HEK293 (cell line): ENCODE measurements at regions not wholly inside any gene's neighbourhood (a gene's known extent, or its start where the extent isn't known, plus 50 kb on each side); places are given as distances from the start of the nearest gene placed in this dataset.
"Not testable (repeated sequence)": the region's sequence is repeated elsewhere in the genome, so short reads cannot be mapped to it uniquely, and the experiment has no call there.

ENCODE experiments used
- CTCF ChIA-PET: fragments of 350-600 bp; formaldehyde crosslinking; extraction: SDS; loops from one replicate; lab custom pipeline; 2021; ENCODE audit warnings: antibody characterized with exemption; lab: Yijun Ruan, JAX
- POLR2A ChIA-PET: fragments of 300-600 bp; formaldehyde crosslinking; extraction: SDS; loops from one replicate; lab custom pipeline; 2020; ENCODE audit warnings: antibody characterized with exemption, inconsistent platforms; lab: Yijun Ruan, JAX
- H3K27ac ChIP-seq: fragments of 200-500 bp; sonication (Bioruptor generic); 2 replicates; pipeline ENCODE4 v1.5.1; 2014; ENCODE audit warnings: low read depth, low read length, control low read depth, inconsistent platforms; ENCODE audit errors: extremely low read depth
- H3K36me3 ChIP-seq, 2 experiments: fragments of 200-500 bp in 1 of 2; sonication (Bioruptor generic) in 1 of 2; 1 replicate in 1 of 2; 2 replicates in 1 of 2; pipeline ENCODE4 v1.5.1; 2014 to 2017; ENCODE audit warnings: inconsistent platforms in 2 of 2, low read length in 2 of 2; ENCODE audit not compliant: control insufficient read depth in 2 of 2, insufficient read depth in 1 of 2
- H3K4me1 ChIP-seq: fragments of 200-500 bp; sonication (Bioruptor generic); 2 replicates; pipeline ENCODE4 v1.5.1; 2014; ENCODE audit warnings: mild to moderate bottlenecking, low read length, inconsistent platforms; ENCODE audit not compliant: control insufficient read depth, insufficient read depth
- H3K4me3 ChIP-seq: 2 replicates; pipeline ENCODE4 v1.5.1; 2011; ENCODE audit warnings: low read depth, mild to moderate bottlenecking, control low read depth, low read length, moderate library complexity
- H3K9me3 ChIP-seq: fragments of 200-500 bp; sonication (Bioruptor generic); 2 replicates; pipeline ENCODE4 v1.5.1; 2014; ENCODE audit warnings: low read depth, low read length, inconsistent platforms; ENCODE audit not compliant: control insufficient read depth, insufficient read depth
- KLF8 ChIP-seq: fragments of 450-650 bp; formaldehyde crosslinking; IDR thresholded peaks from 2 replicates; pipeline ENCODE4 v1.5.1; 2016; ENCODE audit warnings: missing biosample characterization, missing genetic modification characterization
- OSR2 ChIP-seq: fragments of 450-650 bp; formaldehyde crosslinking; IDR thresholded peaks from 2 replicates; pipeline ENCODE4 v1.5.1; 2016; ENCODE audit warnings: missing biosample characterization, missing genetic modification characterization
- ZBTB20 ChIP-seq: fragments of 450-650 bp; formaldehyde crosslinking; IDR thresholded peaks from 2 replicates; pipeline ENCODE4 v1.5.1; 2016; ENCODE audit warnings: missing biosample characterization, missing genetic modification characterization
- ZBTB8A ChIP-seq: fragments of 450-650 bp; formaldehyde crosslinking; IDR thresholded peaks from 2 replicates; pipeline ENCODE4 v1.5.1; 2016; ENCODE audit warnings: missing biosample characterization, missing genetic modification characterization
- ZFP3 ChIP-seq: fragments of 450-650 bp; formaldehyde crosslinking; IDR thresholded peaks from 2 replicates; pipeline ENCODE4 v1.5.1; 2016; ENCODE audit warnings: low read depth, missing biosample characterization, missing genetic modification characterization
- ZIC2 ChIP-seq: fragments of 450-650 bp; formaldehyde crosslinking; IDR thresholded peaks from 2 replicates; pipeline ENCODE4 v1.5.1; 2016; ENCODE audit warnings: missing biosample characterization, missing genetic modification characterization
- ZNF133 ChIP-seq: fragments of 450-650 bp; formaldehyde crosslinking; IDR thresholded peaks from 2 replicates; pipeline ENCODE4 v1.5.1; 2016; ENCODE audit warnings: missing biosample characterization, missing genetic modification characterization
- ZNF433 ChIP-seq: fragments of 450-650 bp; formaldehyde crosslinking; IDR thresholded peaks from 2 replicates; pipeline ENCODE4 v1.5.1; 2016; ENCODE audit warnings: missing biosample characterization, missing genetic modification characterization, low read depth
- ZNF521 ChIP-seq: fragments of 450-650 bp; formaldehyde crosslinking; IDR thresholded peaks from 2 replicates; pipeline ENCODE4 v1.5.1; 2017; ENCODE audit warnings: missing biosample characterization, mild to moderate bottlenecking, missing genetic modification characterization
- ZNF561 ChIP-seq: fragments of 450-650 bp; IDR thresholded peaks from 2 replicates; pipeline ENCODE4 v1.5.1; 2018; ENCODE audit warnings: missing biosample characterization, missing genetic modification characterization, borderline replicate concordance
- ZNF658 ChIP-seq: fragments of 450-650 bp; formaldehyde crosslinking; IDR thresholded peaks from 2 replicates; pipeline ENCODE4; 2016; ENCODE audit warnings: missing biosample characterization, missing genetic modification characterization
- ZNF785 ChIP-seq: fragments of 450-650 bp; formaldehyde crosslinking; IDR thresholded peaks from 2 replicates; pipeline ENCODE4 v1.5.1; 2016; ENCODE audit warnings: missing biosample characterization, missing genetic modification characterization
- ZNF792 ChIP-seq: fragments of 450-650 bp; formaldehyde crosslinking; IDR thresholded peaks from 2 replicates; pipeline ENCODE4 v1.5.1; 2016; ENCODE audit warnings: missing biosample characterization, missing genetic modification characterization
- ZNF843 ChIP-seq: fragments of 450-650 bp; formaldehyde crosslinking; IDR thresholded peaks from 2 replicates; pipeline ENCODE4 v1.5.1; 2016; ENCODE audit warnings: missing biosample characterization, missing genetic modification characterization
- TF ChIP-seq, protein P1 (sequence below): fragments of 450-650 bp; formaldehyde crosslinking; IDR thresholded peaks from 2 replicates; pipeline ENCODE4 v1.5.1; 2016; ENCODE audit warnings: missing biosample characterization, missing genetic modification characterization, low read depth
- TF ChIP-seq, protein P2 (sequence below): fragments of 450-650 bp; formaldehyde crosslinking; IDR thresholded peaks from 2 replicates; pipeline ENCODE4 v1.5.1; 2016; ENCODE audit warnings: missing biosample characterization, missing genetic modification characterization

DNA sequence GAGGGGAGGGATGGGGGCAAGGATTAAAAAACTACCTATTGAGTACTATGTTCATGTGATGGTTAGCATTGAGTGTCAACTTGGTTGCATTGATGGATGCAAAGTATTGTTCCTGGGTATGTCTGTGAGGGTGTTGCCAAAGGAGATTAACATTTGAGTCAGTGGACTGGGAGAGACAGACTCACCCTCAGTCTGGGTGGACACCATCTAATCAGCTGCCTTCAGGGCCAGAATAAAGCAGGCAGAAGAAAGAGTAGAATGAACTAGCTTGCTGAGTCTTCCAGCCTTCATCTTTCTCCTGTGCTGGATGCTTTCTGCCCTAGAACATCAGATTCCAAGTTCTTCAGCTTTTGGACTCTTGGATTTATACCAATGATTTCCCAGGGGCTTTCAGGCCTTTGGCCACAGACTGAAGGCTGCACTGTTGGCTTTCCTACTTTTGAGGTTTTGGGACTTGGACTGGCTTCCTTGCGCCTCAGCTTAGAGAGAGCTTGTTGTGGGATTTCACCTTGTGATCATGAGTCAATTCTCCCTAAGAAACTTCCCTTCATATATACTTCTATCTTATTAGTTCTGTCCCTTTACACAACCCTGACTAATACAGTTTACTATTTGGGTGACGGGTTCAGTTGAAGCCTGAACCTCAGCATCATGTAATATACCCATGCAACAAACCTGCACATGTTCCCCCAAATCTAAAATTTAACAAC, 70.2 kb downstream of the MTNR1B start:
- ChIA-PET CTCF (no interaction called here), POLR2A (no interaction called here)
- H3K27ac ChIP-seq = no peak overlapping the region
- no peak for TF ChIP-seq ZFP3 (tag by site-specific recombination)
- TF ChIP-seq ZNF658 = no peak
- no peak for TF ChIP-seq ZNF785 (tag by site-specific recombination)
- TF ChIP-seq ZNF521 (tag by site-specific recombination) = no peak
- no peak for TF ChIP-seq ZNF843 (tag by site-specific recombination)
- TF ChIP-seq ZBTB20 (tag by site-specific recombination) = no peak
- no peak for TF ChIP-seq ZNF792 (tag by site-specific recombination)
- TF ChIP-seq ZNF433 = no peak
- no peak for TF ChIP-seq KLF8 (tag by site-specific recombination)
- no peaks in the 10 kb centered on the region for H3K9me3 ChIP-seq
- H3K36me3 ChIP-seq = no peaks in the 10 kb centered on the region
- H3K4me1 ChIP-seq = no peaks in the 10 kb centered on the region
- H3K4me3 ChIP-seq = no peak overlapping the region

DNA sequence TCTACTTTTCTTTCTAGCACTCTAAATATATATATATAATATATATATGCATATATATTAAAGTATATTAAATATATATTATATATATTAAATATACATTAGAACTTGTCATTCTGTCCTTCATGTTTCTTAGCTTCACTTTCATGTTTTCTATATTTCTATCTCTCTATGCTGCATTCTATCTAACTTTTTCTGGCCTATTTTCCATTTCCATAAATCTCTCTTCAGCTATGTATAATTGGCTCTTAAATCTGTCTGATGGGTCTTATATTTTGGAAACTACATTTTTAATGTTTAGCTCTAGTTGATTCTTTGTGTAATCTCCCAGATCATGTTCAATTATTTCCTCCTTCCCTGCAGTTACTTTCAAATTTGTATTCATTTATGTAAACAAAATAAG, 72.2 kb downstream of the MTNR1B start:
- no peaks in the 10 kb centered on the region for H3K9me3 ChIP-seq
- POLR2A ChIA-PET = no interaction called here
- peak; percentile 38; the same call in 1 of the 2 replicates for TF ChIP-seq ZNF133 (tag by site-specific recombination)
- TF ChIP-seq, protein P1, sequence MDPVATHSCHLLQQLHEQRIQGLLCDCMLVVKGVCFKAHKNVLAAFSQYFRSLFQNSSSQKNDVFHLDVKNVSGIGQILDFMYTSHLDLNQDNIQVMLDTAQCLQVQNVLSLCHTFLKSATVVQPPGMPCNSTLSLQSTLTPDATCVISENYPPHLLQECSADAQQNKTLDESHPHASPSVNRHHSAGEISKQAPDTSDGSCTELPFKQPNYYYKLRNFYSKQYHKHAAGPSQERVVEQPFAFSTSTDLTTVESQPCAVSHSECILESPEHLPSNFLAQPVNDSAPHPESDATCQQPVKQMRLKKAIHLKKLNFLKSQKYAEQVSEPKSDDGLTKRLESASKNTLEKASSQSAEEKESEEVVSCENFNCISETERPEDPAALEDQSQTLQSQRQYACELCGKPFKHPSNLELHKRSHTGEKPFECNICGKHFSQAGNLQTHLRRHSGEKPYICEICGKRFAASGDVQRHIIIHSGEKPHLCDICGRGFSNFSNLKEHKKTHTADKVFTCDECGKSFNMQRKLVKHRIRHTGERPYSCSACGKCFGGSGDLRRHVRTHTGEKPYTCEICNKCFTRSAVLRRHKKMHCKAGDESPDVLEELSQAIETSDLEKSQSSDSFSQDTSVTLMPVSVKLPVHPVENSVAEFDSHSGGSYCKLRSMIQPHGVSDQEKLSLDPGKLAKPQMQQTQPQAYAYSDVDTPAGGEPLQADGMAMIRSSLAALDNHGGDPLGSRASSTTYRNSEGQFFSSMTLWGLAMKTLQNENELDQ (tag by site-specific recombination) = no peak
- TF ChIP-seq, all 188 proteins: peak for 1
- no peaks in the 10 kb centered on the region for H3K4me1 ChIP-seq
- CTCF ChIA-PET = no interaction called here
- H3K27ac ChIP-seq = no peak overlapping the region
- H3K36me3 ChIP-seq = no peaks in the 10 kb centered on the region
- no peak overlapping the region for H3K4me3 ChIP-seq

DNA sequence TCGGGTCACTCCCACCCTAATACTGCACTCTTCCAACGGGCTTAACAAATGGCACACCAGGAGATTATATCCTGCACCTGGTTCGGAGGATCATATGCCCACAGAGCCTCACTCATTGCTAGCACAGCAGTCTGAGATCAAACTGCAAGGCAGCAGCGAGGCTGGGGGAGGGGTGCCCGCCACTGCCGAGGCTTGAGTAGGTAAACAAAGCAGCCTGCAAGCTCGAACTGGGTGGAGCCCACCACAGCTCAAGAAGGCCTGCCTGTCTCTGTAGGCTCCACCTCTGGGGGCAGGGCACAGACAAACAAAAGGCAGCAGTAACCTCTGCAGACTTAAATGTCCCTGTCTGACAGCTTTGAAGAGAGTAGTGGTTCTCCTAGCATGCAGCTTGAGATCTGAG, 73.7 kb downstream of the MTNR1B start:
- CTCF ChIA-PET = not testable (repeated sequence)

DNA sequence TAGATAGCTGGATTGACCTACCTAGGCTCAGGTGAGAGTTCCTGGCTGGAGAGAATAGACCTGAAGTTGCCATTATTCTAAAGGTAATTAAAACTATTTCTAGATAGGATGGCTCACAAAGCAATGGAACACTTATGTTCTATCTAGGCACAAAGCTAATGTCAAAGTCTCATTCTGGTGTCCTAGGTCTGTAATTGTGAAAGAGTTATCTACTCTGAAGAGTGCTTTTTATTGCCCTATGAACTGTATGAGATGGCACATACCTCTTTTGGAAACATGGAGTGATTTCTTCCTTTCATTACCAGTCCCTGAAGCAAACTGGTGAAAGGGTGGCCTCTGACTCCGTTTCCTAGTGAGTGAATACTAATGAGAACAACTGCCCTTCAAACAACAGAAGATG, 80.3 kb downstream of the MTNR1B start:
- H3K4me3 ChIP-seq = no peak overlapping the region
- no peak overlapping the region for H3K27ac ChIP-seq
- H3K4me1 ChIP-seq = no peaks in the 10 kb centered on the region
- no peaks in the 10 kb centered on the region for H3K36me3 ChIP-seq
- no peak for TF ChIP-seq ZIC2
- no peak for TF ChIP-seq ZNF561
- TF ChIP-seq, protein P2, sequence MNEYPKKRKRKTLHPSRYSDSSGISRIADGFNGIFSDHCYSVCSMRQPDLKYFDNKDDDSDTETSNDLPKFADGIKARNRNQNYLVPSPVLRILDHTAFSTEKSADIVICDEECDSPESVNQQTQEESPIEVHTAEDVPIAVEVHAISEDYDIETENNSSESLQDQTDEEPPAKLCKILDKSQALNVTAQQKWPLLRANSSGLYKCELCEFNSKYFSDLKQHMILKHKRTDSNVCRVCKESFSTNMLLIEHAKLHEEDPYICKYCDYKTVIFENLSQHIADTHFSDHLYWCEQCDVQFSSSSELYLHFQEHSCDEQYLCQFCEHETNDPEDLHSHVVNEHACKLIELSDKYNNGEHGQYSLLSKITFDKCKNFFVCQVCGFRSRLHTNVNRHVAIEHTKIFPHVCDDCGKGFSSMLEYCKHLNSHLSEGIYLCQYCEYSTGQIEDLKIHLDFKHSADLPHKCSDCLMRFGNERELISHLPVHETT (tag by site-specific recombination) = no peak
- no peak for TF ChIP-seq ZNF433
- TF ChIP-seq OSR2 (tag by site-specific recombination) = no peak
- no peak for TF ChIP-seq ZBTB8A (tag by site-specific recombination)
- CTCF ChIA-PET = interaction anchor here (0.8 kb wide), 1 partner anchor 108 kb away, joined by 5 read pairs; no protein-coding TSS in a partner anchor
- POLR2A ChIA-PET = no interaction called here
- H3K9me3 ChIP-seq = no peaks in the 10 kb centered on the region

More for the DNA sequence above, 73.7 kb downstream of the MTNR1B start:
- H3K4me3 ChIP-seq, H3K9me3 ChIP-seq, POLR2A ChIA-PET, H3K27ac ChIP-seq, H3K4me1 ChIP-seq, H3K36me3 ChIP-seq: not testable (repeated sequence)
